NCI-H2196 treated with DMSO at 0.1 percent for 48 hours (cell line): ENCODE measurements at regions not wholly inside any gene's neighbourhood (a gene's known extent, or its start where the extent isn't known, plus 50 kb on each side); places are given as distances from the start of the nearest gene placed in this dataset.
"Not testable (repeated sequence)": the region's sequence is repeated elsewhere in the genome, so short reads cannot be mapped to it uniquely, and the experiment has no call there.

Experiments used
- DNase-seq: peaks from one replicate; lab custom pipeline; 2025; ENCODE audit not compliant: unreplicated experiment; lab: John Stamatoyannopoulos, UW

GRCh38 chr7:13124629-13125028, 437.2 kb downstream of the ARL4A start:
- DNase-seq: not testable (repeated sequence)

DNA sequence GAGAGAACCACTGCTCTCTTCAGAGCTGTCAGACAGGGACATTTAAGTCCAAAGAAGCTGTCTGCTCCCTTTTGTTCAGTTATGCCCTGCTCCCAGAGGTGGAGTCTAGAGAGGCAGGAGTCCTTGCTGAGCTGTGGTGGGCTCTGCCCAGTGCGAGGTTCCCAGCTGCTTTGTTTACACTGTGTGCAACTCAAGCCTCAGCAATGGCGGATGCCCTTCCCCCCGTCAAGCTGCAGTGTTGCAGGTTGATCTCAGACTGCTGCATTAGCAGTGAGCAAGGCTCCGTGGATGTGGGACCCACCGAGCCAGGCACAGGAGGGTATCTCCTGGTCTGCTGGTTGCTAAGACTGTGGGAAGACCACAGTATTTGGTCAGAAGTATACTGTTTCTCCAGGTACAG, 438.9 kb downstream of the ARL4A start:
- DNase-seq: no peak

- no peak for DNase-seq
These were observed 442.9 kb downstream of the ARL4A start for GRCh38 chr7:13130321-13130720.

- not testable (repeated sequence) for DNase-seq
These were observed 443.5 kb downstream of the ARL4A start for GRCh38 chr7:13130906-13131305.

DNA sequence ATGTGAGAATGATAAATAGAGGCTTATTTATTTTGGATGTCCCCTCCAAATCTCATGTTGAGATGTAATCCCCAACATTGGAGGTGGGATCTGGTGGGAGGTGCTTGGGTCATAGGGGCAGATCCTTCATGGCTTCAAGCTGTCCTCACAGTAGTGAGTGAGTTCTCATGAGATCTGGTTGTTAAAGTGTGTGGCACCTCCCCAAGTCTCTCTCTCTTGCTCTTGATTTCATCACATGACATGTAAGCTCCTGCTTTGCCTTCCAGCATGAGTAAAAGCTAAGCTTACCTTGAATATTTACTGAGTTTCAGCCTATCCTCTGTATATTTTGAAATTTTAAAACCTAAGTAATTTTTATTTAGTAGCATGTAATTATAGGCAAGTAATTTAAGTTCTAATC, 444.9 kb downstream of the ARL4A start:
- no peak for DNase-seq

DNA sequence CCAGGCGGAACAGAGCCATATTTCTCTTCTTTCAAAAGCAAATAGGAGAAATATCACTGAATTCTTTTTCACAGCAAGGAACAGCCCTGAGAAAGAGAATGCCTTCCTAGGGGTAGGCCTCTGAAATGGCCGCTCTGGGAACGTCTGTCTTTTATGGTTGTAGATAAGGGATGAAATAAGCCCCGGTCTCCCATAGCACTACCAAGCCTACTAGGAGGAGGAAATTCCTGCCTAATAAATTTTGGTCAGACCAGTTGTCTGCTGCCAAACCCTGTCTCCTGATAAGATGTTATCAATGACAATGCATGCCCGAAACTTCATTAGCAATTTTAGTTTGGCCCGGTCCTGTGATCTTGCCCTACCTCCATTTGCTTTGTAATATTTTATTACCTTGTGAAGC, 448.9 kb downstream of the ARL4A start:
- DNase-seq: not testable (repeated sequence)

DNA sequence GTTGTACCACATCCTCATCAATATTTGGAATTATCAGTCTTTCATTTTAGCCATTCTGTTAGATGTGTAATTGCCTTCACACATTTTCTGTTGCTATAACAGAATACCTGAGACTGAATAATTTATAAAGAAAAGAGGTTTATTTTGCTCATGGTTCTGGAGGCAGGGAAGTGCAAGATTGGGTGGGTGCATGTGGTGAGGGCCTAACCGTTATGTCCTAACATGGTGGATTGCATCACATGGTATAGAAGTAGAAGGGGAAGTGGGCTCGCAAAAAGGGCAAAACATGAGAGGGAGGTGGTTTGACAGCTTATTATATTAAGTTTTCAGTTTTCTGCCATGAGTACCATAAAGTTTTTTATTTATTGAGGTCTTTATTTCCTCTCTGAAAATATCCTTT, 452.0 kb downstream of the ARL4A start:
- no peak for DNase-seq

GRCh38 chr7:13144673-13145072, 457.2 kb downstream of the ARL4A start:
- no peak for DNase-seq

DNA sequence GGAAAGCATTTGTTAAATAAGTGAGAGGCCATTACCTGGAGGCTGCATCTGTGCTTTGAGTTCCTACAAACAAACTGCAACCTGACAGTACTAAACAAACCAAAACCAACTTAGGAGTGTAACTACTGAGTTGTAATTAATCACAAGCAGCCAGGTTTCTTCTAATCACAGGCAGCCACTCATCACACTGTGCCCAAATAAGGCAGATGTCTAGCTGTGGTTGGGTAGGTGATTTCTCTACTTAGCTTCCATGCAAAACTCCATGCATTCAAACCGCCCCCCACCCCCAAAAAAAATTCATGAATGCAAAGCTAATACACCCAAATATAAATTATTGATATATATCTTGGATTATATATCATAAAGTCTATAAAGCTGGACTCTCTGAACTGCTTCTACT, 461.1 kb downstream of the ARL4A start:
- DNase-seq: no peak

GRCh38 chr7:13151978-13152377, 464.5 kb downstream of the ARL4A start:
- DNase-seq: no peak

DNA sequence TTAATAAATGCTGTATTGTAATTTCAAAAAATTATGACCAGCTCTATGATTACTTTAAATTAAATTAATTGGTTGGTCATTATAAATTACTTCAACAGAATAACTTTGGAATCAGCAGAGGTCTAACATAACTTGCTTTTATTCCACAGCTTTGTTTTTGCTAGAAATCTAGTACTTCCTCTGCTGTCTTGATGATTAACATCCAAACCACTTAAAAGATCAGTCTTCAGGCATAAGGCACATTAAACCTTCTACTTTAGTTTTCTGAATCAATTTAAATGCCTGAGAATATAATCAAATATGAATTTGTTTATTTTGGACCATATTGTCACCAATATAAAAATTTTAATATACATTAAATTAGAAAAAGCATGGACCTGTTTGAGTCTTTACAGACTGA, 465.3 kb downstream of the ARL4A start:
- no peak for DNase-seq

- DNase-seq: no peak
These were observed 465.8 kb downstream of the ARL4A start for GRCh38 chr7:13153266-13153665.

DNA sequence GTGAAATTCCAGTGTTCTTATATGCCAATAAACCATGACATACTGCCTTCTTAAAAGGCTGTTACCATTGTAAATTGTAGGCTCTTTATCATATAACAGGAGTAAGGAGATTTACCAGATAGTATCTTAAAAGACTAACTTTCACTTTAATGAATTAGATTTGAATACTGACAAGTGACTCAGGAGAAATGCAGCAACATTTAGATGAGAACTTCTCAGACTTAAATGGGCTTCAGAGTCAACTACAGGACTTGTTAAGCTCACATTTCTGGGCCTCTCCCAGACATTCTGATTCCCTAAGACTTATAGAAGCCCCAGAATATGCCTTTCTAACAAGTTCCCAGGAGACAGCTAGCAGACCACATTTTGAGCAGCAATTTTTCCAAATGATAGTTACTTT, 466.3 kb downstream of the ARL4A start:
- no peak for DNase-seq

DNA sequence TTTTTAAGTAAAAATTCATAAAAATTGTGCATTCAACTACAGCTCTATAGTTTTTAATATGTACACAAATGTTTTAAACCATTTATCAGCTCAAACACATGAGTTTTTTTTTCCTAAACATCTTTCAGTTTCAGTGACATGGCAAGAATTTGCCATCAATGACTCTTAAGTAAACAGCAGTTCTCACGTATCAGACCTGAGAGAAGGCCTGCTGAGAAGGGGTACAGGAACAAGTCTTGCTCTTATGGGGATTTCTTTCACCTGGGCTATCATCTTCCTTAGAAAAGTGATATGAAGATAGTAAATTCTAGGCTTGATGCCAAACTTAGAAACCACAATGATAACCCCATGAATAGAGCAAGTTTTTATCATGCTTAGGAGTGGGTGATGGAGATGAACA, 467.8 kb downstream of the ARL4A start:
- peak; percentile 3 for DNase-seq

GRCh38 chr7:13159003-13159402, 471.6 kb downstream of the ARL4A start:
- DNase-seq: no peak

DNA sequence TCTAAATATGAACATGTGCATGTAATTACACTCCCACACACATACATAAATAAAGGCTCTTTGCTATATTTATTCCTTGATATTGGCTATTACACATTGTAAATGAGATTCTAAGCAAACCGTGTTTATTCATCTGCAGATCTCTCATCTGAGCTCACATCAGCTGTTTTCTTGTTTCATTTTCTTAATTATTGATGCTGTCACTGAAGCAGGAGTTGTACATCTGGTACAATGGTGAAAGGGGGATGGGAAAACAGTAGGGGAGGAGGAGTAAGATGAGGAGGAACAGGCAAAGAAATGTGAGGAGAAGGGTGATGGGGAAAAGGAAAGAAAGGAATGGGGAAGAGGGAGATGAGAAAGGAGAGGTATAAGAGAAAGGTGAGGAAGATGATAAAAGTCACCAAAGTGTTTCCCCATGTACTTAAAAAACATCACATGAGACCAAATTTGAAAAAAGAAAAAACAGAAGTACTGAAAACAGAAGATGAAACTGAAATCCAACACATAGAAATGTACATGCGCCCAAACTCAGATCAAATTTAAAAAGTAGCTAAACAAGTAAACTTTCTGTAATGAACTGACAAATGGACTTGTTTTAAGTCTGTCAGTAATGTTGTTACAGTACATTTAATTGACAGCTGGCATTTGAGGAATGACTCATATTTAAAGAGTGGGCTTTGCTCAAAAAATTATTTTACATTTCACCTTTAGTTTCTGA, 472.2 kb downstream of the ARL4A start:
- no peak for DNase-seq

GRCh38 chr7:13161125-13161524, 473.7 kb downstream of the ARL4A start:
- no peak for DNase-seq

GRCh38 chr7:13165854-13166253, 478.4 kb downstream of the ARL4A start:
- no peak for DNase-seq

DNA sequence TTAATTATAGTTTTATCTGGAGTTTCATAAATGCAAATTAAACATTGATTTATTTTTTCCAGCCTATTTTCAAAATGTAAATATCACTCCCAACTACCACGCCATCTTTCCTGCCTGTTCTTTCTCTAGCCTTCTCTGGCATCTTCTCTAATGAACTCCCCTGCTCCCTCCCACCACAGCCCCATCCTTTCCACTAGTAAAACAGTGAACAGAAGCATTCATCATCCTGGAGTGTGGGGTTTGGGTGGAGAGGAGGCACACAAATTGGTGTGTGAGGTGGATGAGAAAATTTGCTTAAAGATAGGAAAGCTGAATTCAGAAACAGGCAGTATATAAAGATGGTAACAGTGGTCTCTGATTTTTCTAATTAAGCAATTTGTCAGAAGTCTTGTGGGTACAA, 479.4 kb downstream of the ARL4A start:
- no peak for DNase-seq

DNA sequence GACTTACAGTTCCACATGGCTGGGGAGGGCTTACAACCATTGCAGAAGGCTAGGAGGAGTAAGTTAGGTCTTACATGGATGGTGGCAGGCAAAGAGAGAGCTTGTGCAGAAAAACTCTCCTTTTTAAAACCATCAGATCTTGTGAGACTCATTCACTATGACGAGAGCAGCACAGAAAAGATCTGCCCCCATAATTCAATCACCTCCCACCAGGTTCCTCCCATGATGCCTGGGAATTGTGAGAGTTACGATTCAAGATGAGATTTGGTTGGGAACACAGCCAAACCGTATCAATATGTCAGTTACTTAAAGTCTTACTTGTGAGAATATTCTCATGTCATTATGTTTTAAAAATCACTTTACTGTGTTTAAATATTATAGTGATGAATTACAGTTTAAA, 481.9 kb downstream of the ARL4A start:
- no peak for DNase-seq

DNA sequence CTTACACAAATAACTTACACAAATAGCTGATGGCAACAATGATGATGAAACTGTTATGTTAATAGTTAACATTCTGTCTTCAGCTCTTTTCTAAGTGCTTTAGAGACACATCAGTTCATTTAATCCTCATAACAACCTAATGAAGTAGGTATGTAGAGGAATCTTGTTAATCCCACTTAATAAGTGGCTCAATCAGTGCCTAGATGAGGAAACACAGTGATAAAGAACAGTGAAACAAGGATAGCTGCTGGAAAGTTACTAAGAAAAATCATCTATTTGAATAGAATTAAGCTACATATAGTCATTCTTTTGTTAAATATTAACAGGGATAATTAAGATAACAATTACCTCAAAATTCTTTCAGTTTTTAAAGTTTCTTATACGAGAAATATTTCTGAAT, 487.6 kb downstream of the ARL4A start:
- DNase-seq: no peak

DNA sequence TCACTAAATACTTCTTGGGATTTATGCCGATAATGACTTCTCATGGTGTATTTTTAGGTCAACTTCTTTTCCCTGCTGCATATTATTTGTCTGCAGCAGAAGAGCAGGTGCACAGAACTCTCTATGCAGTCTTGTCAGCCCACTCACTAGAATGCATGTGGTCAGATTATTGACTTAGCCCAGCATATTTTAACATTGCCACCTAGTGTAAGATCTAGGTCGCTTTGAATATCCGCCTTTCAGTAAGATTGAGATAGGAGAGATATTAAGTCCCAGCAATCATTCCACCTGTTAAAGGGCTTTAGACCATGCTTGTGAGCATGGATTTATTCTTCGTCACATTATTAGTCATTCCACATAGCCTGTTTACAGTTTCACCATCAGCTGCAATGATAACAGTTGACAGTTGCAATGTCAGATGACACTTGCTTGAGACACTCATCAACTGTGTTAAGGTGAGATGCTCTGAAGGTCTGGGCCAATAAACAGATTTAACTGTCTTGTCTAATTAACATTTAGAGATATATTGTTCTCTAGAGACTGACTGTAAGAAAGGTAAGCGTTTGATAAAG, 491.7 kb downstream of the ARL4A start:
- DNase-seq: no peak
